ENCODE measurements at regions not wholly inside any gene's neighbourhood (a gene's known extent, or its start where the extent isn't known, plus 50 kb on each side); places are given as distances from the start of the nearest gene placed in this dataset.

DNA sequence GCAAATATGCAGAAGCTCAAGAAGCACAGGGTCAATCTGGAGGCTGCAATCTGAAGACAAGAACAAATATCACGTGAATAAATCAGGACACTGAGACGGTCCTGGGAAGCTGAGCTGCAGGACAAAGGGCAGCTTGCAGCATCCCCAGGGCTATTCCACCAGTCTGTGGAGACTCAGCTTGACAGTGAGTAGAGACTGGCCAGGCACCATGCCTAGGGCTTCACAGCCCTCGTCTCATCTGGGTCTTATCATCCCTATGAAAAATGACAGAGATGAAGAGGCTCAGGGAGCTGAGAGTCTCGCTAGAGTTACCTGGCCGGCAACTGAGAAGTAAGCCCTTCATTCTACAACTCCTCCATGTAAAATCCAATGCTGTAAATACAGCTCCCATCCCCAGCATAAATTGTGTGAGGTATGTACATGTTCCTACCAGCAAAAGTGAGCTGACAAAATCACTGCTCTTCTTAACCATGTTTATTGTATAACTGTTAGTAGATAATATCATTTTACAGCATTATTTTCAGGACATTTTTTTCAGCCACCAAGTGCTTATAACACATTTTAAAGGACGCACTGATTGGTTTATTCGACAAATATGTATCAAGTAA lies 186.6 kb upstream of the IGFBP3 start:
- TF ChIP-seq, protein P1, sequence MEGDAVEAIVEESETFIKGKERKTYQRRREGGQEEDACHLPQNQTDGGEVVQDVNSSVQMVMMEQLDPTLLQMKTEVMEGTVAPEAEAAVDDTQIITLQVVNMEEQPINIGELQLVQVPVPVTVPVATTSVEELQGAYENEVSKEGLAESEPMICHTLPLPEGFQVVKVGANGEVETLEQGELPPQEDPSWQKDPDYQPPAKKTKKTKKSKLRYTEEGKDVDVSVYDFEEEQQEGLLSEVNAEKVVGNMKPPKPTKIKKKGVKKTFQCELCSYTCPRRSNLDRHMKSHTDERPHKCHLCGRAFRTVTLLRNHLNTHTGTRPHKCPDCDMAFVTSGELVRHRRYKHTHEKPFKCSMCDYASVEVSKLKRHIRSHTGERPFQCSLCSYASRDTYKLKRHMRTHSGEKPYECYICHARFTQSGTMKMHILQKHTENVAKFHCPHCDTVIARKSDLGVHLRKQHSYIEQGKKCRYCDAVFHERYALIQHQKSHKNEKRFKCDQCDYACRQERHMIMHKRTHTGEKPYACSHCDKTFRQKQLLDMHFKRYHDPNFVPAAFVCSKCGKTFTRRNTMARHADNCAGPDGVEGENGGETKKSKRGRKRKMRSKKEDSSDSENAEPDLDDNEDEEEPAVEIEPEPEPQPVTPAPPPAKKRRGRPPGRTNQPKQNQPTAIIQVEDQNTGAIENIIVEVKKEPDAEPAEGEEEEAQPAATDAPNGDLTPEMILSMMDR (IDR thresholded peaks at IDR 0.05), result no peak
- TF ChIP-seq POLR2A (IDR thresholded peaks at IDR 0.05), result no peak
